ENCODE measurements at regions not wholly inside any gene's neighbourhood (a gene's known extent, or its start where the extent isn't known, plus 50 kb on each side); places are given as distances from the start of the nearest gene placed in this dataset.

DNA sequence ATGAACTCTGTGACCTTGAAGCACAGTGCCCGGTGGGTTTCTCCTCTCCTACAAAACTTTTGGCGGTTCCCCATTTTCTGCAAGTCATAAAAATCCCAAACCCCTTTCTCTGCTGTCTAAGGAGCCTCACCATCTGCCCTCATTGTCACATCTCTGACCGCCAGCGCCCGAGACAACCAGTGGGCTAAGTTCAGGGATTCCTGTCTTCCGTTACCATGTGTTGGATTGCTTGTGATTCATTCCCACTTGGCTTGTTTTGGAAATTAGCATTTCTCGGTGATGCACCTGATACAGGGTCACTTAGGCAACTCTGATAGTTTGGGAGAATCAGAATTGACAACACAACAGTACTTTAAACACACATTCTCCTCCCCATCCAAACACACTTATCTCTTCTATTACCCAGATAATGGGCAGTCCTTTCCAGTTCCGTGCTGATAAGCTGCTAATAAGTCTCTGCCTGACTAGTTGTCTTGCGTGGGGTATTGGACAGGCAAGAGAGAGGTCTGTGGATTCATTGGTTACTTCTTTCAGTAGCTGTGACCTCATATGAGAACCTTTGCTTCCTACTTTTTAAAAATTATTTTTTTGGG, 70.0 kb upstream of the KLF4 start:
- TF ChIP-seq PATZ1 (tag by site-specific recombination; IDR thresholded peaks at IDR 0.05) (no peak), ZNF513 (tag by site-specific recombination; IDR thresholded peaks at IDR 0.05) (no peak), ZNF777 (tag by site-specific recombination; IDR thresholded peaks at IDR 0.05; ENCODE audit: borderline replicate concordance) (no peak), ZBTB48 (tag by site-specific recombination; IDR thresholded peaks at IDR 0.05) (no peak), TCF7L2 (IDR thresholded peaks at IDR 0.05; ENCODE audit: borderline replicate concordance, low read depth, low read length) (no peak), HOXA7 (CRISPR knock-in tag; IDR thresholded peaks at IDR 0.05; ENCODE audit: borderline replicate concordance) (no peak), ZNF132 (tag by site-specific recombination; IDR thresholded peaks at IDR 0.05; ENCODE audit: borderline replicate concordance) (no peak), ZNF555 (tag by site-specific recombination; conservative IDR thresholded peaks at IDR 0.05) (no peak), MZF1 (tag by site-specific recombination; IDR thresholded peaks at IDR 0.05; ENCODE audit: borderline replicate concordance) (no peak)
- TF ChIP-seq, protein P1, sequence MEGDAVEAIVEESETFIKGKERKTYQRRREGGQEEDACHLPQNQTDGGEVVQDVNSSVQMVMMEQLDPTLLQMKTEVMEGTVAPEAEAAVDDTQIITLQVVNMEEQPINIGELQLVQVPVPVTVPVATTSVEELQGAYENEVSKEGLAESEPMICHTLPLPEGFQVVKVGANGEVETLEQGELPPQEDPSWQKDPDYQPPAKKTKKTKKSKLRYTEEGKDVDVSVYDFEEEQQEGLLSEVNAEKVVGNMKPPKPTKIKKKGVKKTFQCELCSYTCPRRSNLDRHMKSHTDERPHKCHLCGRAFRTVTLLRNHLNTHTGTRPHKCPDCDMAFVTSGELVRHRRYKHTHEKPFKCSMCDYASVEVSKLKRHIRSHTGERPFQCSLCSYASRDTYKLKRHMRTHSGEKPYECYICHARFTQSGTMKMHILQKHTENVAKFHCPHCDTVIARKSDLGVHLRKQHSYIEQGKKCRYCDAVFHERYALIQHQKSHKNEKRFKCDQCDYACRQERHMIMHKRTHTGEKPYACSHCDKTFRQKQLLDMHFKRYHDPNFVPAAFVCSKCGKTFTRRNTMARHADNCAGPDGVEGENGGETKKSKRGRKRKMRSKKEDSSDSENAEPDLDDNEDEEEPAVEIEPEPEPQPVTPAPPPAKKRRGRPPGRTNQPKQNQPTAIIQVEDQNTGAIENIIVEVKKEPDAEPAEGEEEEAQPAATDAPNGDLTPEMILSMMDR (tag by site-specific recombination; IDR thresholded peaks at IDR 0.05) = no peak
- TF ChIP-seq, protein P2, sequence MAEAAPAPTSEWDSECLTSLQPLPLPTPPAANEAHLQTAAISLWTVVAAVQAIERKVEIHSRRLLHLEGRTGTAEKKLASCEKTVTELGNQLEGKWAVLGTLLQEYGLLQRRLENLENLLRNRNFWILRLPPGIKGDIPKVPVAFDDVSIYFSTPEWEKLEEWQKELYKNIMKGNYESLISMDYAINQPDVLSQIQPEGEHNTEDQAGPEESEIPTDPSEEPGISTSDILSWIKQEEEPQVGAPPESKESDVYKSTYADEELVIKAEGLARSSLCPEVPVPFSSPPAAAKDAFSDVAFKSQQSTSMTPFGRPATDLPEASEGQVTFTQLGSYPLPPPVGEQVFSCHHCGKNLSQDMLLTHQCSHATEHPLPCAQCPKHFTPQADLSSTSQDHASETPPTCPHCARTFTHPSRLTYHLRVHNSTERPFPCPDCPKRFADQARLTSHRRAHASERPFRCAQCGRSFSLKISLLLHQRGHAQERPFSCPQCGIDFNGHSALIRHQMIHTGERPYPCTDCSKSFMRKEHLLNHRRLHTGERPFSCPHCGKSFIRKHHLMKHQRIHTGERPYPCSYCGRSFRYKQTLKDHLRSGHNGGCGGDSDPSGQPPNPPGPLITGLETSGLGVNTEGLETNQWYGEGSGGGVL (tag by site-specific recombination; IDR thresholded peaks at IDR 0.05) = no peak
